B cell (primary cell): ENCODE measurements at regions not wholly inside any gene's neighbourhood (a gene's known extent, or its start where the extent isn't known, plus 50 kb on each side); places are given as distances from the start of the nearest gene placed in this dataset.

Source experiments
- EZH2 ChIP-seq: IDR thresholded peaks from 2 replicates; pipeline ENCODE4 v1.6.1; 2012; ENCODE audit warnings: borderline replicate concordance, low read depth, mild to moderate bottlenecking, moderate library complexity, low read length; ENCODE audit not compliant: insufficient read depth, poor library complexity, severe bottlenecking
- TF ChIP-seq, protein P1 (sequence below): fragments of 200-600 bp; IDR thresholded peaks from one replicate; pipeline ENCODE4 v1.8.0; 2022; ENCODE audit warnings: antibody characterized with exemption, mild to moderate bottlenecking

DNA sequence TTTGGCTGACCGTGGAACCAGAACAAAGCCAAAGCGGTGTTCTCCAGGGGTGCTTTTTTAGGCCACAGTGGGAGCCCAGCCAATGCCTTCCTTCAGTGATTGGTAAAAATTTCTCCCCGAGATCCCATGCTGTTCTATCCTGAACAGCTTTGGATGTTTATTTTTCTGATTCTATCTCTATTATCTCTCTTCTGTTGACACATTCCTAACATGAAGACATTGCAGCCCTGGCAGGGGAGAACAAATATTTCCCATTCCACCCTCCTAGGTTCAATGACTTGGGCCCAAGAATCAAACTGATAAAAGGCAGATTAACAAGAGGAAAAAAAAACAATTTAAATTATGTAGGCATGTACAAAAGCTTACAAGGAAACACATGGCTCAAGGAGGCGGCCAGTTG lies 162.7 kb downstream of the PFKFB3 start:
- TF ChIP-seq, protein P1, sequence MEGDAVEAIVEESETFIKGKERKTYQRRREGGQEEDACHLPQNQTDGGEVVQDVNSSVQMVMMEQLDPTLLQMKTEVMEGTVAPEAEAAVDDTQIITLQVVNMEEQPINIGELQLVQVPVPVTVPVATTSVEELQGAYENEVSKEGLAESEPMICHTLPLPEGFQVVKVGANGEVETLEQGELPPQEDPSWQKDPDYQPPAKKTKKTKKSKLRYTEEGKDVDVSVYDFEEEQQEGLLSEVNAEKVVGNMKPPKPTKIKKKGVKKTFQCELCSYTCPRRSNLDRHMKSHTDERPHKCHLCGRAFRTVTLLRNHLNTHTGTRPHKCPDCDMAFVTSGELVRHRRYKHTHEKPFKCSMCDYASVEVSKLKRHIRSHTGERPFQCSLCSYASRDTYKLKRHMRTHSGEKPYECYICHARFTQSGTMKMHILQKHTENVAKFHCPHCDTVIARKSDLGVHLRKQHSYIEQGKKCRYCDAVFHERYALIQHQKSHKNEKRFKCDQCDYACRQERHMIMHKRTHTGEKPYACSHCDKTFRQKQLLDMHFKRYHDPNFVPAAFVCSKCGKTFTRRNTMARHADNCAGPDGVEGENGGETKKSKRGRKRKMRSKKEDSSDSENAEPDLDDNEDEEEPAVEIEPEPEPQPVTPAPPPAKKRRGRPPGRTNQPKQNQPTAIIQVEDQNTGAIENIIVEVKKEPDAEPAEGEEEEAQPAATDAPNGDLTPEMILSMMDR: no peak
- TF ChIP-seq EZH2: no peak
